ENCODE measurements at regions not wholly inside any gene's neighbourhood (a gene's known extent, or its start where the extent isn't known, plus 50 kb on each side); places are given as distances from the start of the nearest gene placed in this dataset.

DNA sequence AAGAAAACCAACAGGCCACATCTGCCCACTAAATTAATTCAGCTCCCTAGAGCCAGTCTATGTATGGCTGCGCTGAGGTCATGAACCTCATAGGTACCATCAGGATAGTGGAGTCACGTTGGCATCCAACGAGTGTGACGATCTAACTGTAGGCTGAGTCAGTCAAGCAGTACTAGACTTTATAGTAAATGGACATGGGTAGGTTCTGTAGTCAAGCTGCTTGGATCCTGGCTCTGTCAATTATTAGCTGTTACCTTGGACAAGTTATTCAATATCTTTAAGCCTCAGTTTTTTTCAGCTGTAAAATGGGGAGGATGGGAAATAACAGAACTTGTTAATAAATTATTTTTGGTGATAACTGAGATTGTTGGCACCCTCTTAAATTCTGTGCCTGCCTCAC lies 432.4 kb upstream of the RASGEF1B start:
- H3K79me2 ChIP-seq (ENCODE audit: low read length) = no peaks in the 10 kb centered on the region
- no peak overlapping the region for H3K4me3 ChIP-seq (ENCODE audit: low read length)
- H2AFZ ChIP-seq (ENCODE audit: low read length) = no peak overlapping the region
- H3K9ac ChIP-seq (ENCODE audit: low read length) = no peak overlapping the region
- no peak for DNase-seq
- no peaks in the 10 kb centered on the region for H3K27me3 ChIP-seq (ENCODE audit: low read length)
- no peaks in the 10 kb centered on the region for H3K9me3 ChIP-seq (ENCODE audit: low read length)
- H3K9me2 ChIP-seq (replicated peaks; ENCODE audit: insufficient read depth, low read length) = no peaks in the 10 kb centered on the region
- H3K4me2 ChIP-seq (ENCODE audit: low read depth, low read length, poor library complexity, severe bottlenecking) = no peak overlapping the region
- no peaks in the 10 kb centered on the region for H4K20me1 ChIP-seq (ENCODE audit: insufficient read depth, low read depth, low read length)
- no peaks in the 10 kb centered on the region for H3K36me3 ChIP-seq (ENCODE audit: insufficient read depth, low read length)
- no peaks in the 10 kb centered on the region for H3K4me1 ChIP-seq (ENCODE audit: low read length)
- no peak overlapping the region for H3K27ac ChIP-seq (ENCODE audit: low read length)

DNA sequence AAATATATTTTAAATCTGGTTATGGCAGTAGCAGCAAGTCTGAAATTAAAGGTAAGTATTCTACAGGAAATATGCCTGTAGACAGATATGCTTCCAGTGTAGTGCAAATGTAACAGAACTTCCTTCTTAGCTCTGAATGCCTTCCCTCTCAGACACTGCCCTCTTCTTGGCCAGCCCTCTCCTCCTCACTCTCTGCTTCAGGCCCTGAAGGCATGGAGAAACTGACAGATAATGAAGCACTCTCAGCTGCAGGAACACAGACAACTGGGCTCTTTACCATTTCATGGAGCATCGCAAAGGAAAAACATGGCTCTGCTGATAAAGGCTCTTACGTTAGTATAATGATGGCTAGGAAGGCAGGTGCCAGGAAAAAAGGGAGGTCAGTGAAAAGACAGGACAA lies 431.5 kb upstream of the RASGEF1B start:
- Histone ChIP-seq H3K4me2 (ENCODE audit: low read depth, low read length, poor library complexity, severe bottlenecking) (no peak overlapping the region), H3K4me3 (ENCODE audit: low read length) (no peak overlapping the region), H3K9me3 (ENCODE audit: low read length) (no peaks in the 10 kb centered on the region), H3K27ac (ENCODE audit: low read length) (no peak overlapping the region), H3K79me2 (ENCODE audit: low read length) (no peaks in the 10 kb centered on the region), H3K36me3 (ENCODE audit: insufficient read depth, low read length) (no peaks in the 10 kb centered on the region), H3K27me3 (ENCODE audit: low read length) (no peaks in the 10 kb centered on the region), H2AFZ (ENCODE audit: low read length) (no peak overlapping the region), H3K4me1 (ENCODE audit: low read length) (no peaks in the 10 kb centered on the region), H4K20me1 (ENCODE audit: insufficient read depth, low read depth, low read length) (no peaks in the 10 kb centered on the region), H3K9ac (ENCODE audit: low read length) (no peak overlapping the region), H3K9me2 (replicated peaks; ENCODE audit: insufficient read depth, low read length) (no peaks in the 10 kb centered on the region)
- DNase-seq = no peak

GRCh38 chr4:81898862-81899504 lies 427.3 kb upstream of the RASGEF1B start:
- Histone ChIP-seq H3K27me3 (ENCODE audit: low read length) (no peaks in the 10 kb centered on the region), H3K79me2 (ENCODE audit: low read length) (no peaks in the 10 kb centered on the region), H3K27ac (ENCODE audit: low read length) (no peak overlapping the region), H3K4me3 (ENCODE audit: low read length) (no peak overlapping the region), H3K9me3 (ENCODE audit: low read length) (no peaks in the 10 kb centered on the region), H4K20me1 (ENCODE audit: insufficient read depth, low read depth, low read length) (no peaks in the 10 kb centered on the region), H3K4me1 (ENCODE audit: low read length) (no peaks in the 10 kb centered on the region), H3K36me3 (ENCODE audit: insufficient read depth, low read length) (no peaks in the 10 kb centered on the region), H3K9ac (ENCODE audit: low read length) (no peak overlapping the region), H2AFZ (ENCODE audit: low read length) (no peak overlapping the region), H3K4me2 (ENCODE audit: low read depth, low read length, poor library complexity, severe bottlenecking) (no peak overlapping the region), H3K9me2 (replicated peaks; ENCODE audit: insufficient read depth, low read length) (no peaks in the 10 kb centered on the region)
- no peak for DNase-seq

GRCh38 chr4:81896936-81897335 lies 425.2 kb upstream of the RASGEF1B start:
- no peaks in the 10 kb centered on the region for H3K9me3 ChIP-seq (ENCODE audit: low read length)
- no peak overlapping the region for H2AFZ ChIP-seq (ENCODE audit: low read length)
- no peak overlapping the region for H3K27ac ChIP-seq (ENCODE audit: low read length)
- H3K27me3 ChIP-seq (ENCODE audit: low read length) = no peaks in the 10 kb centered on the region
- H3K9ac ChIP-seq (ENCODE audit: low read length) = no peak overlapping the region
- no peaks in the 10 kb centered on the region for H3K36me3 ChIP-seq (ENCODE audit: insufficient read depth, low read length)
- H3K9me2 ChIP-seq (replicated peaks; ENCODE audit: insufficient read depth, low read length) = no peaks in the 10 kb centered on the region
- no peaks in the 10 kb centered on the region for H4K20me1 ChIP-seq (ENCODE audit: insufficient read depth, low read depth, low read length)
- H3K4me2 ChIP-seq (ENCODE audit: low read depth, low read length, poor library complexity, severe bottlenecking) = no peak overlapping the region
- no peaks in the 10 kb centered on the region for H3K4me1 ChIP-seq (ENCODE audit: low read length)
- DNase-seq = no peak
- no peak overlapping the region for H3K4me3 ChIP-seq (ENCODE audit: low read length)
- no peaks in the 10 kb centered on the region for H3K79me2 ChIP-seq (ENCODE audit: low read length)

- no peak overlapping the region for H2AFZ ChIP-seq (ENCODE audit: low read length)
- H3K79me2 ChIP-seq (ENCODE audit: low read length) = no peaks in the 10 kb centered on the region
- H3K27me3 ChIP-seq (ENCODE audit: low read length) = no peaks in the 10 kb centered on the region
- H3K27ac ChIP-seq (ENCODE audit: low read length) = no peak overlapping the region
- H3K36me3 ChIP-seq (ENCODE audit: insufficient read depth, low read length) = no peaks in the 10 kb centered on the region
- H3K9me3 ChIP-seq (ENCODE audit: low read length) = no peaks in the 10 kb centered on the region
- H3K9ac ChIP-seq (ENCODE audit: low read length) = no peak overlapping the region
- H4K20me1 ChIP-seq (ENCODE audit: insufficient read depth, low read depth, low read length) = no peaks in the 10 kb centered on the region
- DNase-seq = no peak
- H3K4me1 ChIP-seq (ENCODE audit: low read length) = no peaks in the 10 kb centered on the region
- no peak overlapping the region for H3K4me3 ChIP-seq (ENCODE audit: low read length)
- H3K9me2 ChIP-seq (replicated peaks; ENCODE audit: insufficient read depth, low read length) = no peaks in the 10 kb centered on the region
- H3K4me2 ChIP-seq (ENCODE audit: low read depth, low read length, poor library complexity, severe bottlenecking) = no peak overlapping the region
These were observed 419.6 kb upstream of the RASGEF1B start for GRCh38 chr4:81891005-81891996.

DNA sequence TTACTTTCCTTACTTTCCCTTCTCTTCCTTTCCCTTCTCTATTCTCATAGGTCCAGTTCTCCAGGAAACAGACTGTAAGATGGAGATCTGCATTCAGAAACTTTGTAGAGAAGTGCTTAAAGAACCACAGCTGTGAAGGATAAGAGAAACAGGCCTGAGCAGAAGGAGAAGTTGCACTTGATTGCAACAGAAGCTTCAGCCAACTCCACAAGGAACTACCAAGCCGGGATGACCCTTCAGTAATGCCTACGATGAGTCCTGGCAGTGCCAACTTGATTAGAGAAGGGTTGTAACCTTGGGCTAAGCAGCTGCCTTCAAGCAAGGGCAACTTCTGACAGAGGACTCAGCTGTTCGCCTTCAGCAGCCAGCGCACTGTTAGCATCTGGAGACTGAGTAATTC lies 413.3 kb upstream of the RASGEF1B start:
- Histone ChIP-seq H2AFZ (ENCODE audit: low read length) (no peak overlapping the region), H3K27ac (ENCODE audit: low read length) (no peak overlapping the region), H3K79me2 (ENCODE audit: low read length) (no peaks in the 10 kb centered on the region), H3K9me3 (ENCODE audit: low read length) (no peaks in the 10 kb centered on the region), H3K4me2 (ENCODE audit: low read depth, low read length, poor library complexity, severe bottlenecking) (no peak overlapping the region), H3K27me3 (ENCODE audit: low read length) (no peaks in the 10 kb centered on the region), H4K20me1 (ENCODE audit: insufficient read depth, low read depth, low read length) (no peaks in the 10 kb centered on the region), H3K36me3 (ENCODE audit: insufficient read depth, low read length) (no peaks in the 10 kb centered on the region), H3K4me3 (ENCODE audit: low read length) (no peak overlapping the region), H3K9ac (ENCODE audit: low read length) (no peak overlapping the region), H3K9me2 (replicated peaks; ENCODE audit: insufficient read depth, low read length) (no peaks in the 10 kb centered on the region), H3K4me1 (ENCODE audit: low read length) (no peaks in the 10 kb centered on the region)
- DNase-seq = no peak

GRCh38 chr4:81883530-81884450 lies 412.1 kb upstream of the RASGEF1B start:
- H3K9me2 ChIP-seq (replicated peaks; ENCODE audit: insufficient read depth, low read length) = no peaks in the 10 kb centered on the region
- no peak overlapping the region for H3K27ac ChIP-seq (ENCODE audit: low read length)
- H3K9ac ChIP-seq (ENCODE audit: low read length) = no peak overlapping the region
- H3K4me2 ChIP-seq (ENCODE audit: low read depth, low read length, poor library complexity, severe bottlenecking) = no peak overlapping the region
- no peak overlapping the region for H2AFZ ChIP-seq (ENCODE audit: low read length)
- no peaks in the 10 kb centered on the region for H3K9me3 ChIP-seq (ENCODE audit: low read length)
- H3K36me3 ChIP-seq (ENCODE audit: insufficient read depth, low read length) = no peaks in the 10 kb centered on the region
- no peaks in the 10 kb centered on the region for H3K27me3 ChIP-seq (ENCODE audit: low read length)
- H3K4me3 ChIP-seq (ENCODE audit: low read length) = no peak overlapping the region
- H3K79me2 ChIP-seq (ENCODE audit: low read length) = no peaks in the 10 kb centered on the region
- DNase-seq = no peak
- no peaks in the 10 kb centered on the region for H3K4me1 ChIP-seq (ENCODE audit: low read length)
- no peaks in the 10 kb centered on the region for H4K20me1 ChIP-seq (ENCODE audit: insufficient read depth, low read depth, low read length)

DNA sequence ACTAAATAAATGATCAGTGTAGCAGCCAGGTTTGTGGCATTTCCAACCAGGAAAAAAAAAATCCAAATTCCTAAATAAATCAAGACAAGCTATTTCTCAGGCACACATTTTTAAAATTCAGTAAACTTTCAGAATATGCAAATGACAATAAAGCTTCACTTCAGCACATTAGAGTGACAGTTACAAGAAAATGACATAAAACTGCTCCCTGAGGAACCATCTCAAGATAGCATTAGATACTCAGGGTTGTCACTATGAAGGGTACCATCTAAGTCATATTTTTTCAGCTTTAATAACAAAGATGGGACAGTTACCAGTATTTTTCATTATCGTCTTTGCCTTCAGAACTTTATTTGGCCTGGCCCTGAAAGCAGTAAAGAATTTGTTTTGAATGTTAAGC lies 411.3 kb upstream of the RASGEF1B start:
- Histone ChIP-seq H3K9me3 (ENCODE audit: low read length) (no peaks in the 10 kb centered on the region), H3K4me2 (ENCODE audit: low read depth, low read length, poor library complexity, severe bottlenecking) (no peak overlapping the region), H2AFZ (ENCODE audit: low read length) (no peak overlapping the region), H3K27ac (ENCODE audit: low read length) (no peak overlapping the region), H3K27me3 (ENCODE audit: low read length) (no peaks in the 10 kb centered on the region), H3K79me2 (ENCODE audit: low read length) (no peaks in the 10 kb centered on the region), H3K9ac (ENCODE audit: low read length) (no peak overlapping the region), H3K36me3 (ENCODE audit: insufficient read depth, low read length) (no peaks in the 10 kb centered on the region), H4K20me1 (ENCODE audit: insufficient read depth, low read depth, low read length) (no peaks in the 10 kb centered on the region), H3K4me1 (ENCODE audit: low read length) (no peaks in the 10 kb centered on the region), H3K9me2 (replicated peaks; ENCODE audit: insufficient read depth, low read length) (no peaks in the 10 kb centered on the region), H3K4me3 (ENCODE audit: low read length) (no peak overlapping the region)
- DNase-seq = no peak

Measured in Karpas-422 (cell line).